ENCODE measurements at regions not wholly inside any gene's neighbourhood (a gene's known extent, or its start where the extent isn't known, plus 50 kb on each side); places are given as distances from the start of the nearest gene placed in this dataset.

- ChIA-PET POLR2A (no interaction called here), CTCF (no interaction called here)
- DNase-seq (ENCODE audit: low read depth): no peak
- no peak for TF ChIP-seq CTCF (IDR thresholded peaks at IDR 0.05; ENCODE audit: insufficient read depth, low read depth, low read length)
- Histone ChIP-seq H3K36me3 (ENCODE audit: control insufficient read depth, insufficient read depth, low read length) (no peaks in the 10 kb centered on the region), H3K4me3 (ENCODE audit: low read depth, low read length) (no peak overlapping the region), H3K27me3 (ENCODE audit: control insufficient read depth, insufficient read depth, low read length) (no peaks in the 10 kb centered on the region)
Measured at GRCh38 chr22:47573141-47573540, 810.7 kb downstream of the TBC1D22A start.

GRCh38 chr22:47572443-47572842 lies 810.0 kb downstream of the TBC1D22A start:
- POLR2A ChIA-PET: no interaction called here
- H3K4me3 ChIP-seq (ENCODE audit: low read depth, low read length): no peak overlapping the region

GRCh38 chr22:47571616-47572015 lies 809.2 kb downstream of the TBC1D22A start:
- no peaks in the 10 kb centered on the region for H3K36me3 ChIP-seq (ENCODE audit: control insufficient read depth, insufficient read depth, low read length)
- no peak for TF ChIP-seq CTCF (IDR thresholded peaks at IDR 0.05; ENCODE audit: insufficient read depth, low read depth, low read length)
- CTCF ChIA-PET: no interaction called here
- POLR2A ChIA-PET: no interaction called here
- no peak for DNase-seq (ENCODE audit: low read depth)
- H3K27me3 ChIP-seq (ENCODE audit: control insufficient read depth, insufficient read depth, low read length): no peaks in the 10 kb centered on the region
- H3K4me3 ChIP-seq (ENCODE audit: low read depth, low read length): no peak overlapping the region

More at GRCh38 chr22:47572443-47572842, 810.0 kb downstream of the TBC1D22A start:
- no peak for DNase-seq (ENCODE audit: low read depth)
- no peak for TF ChIP-seq CTCF (IDR thresholded peaks at IDR 0.05; ENCODE audit: insufficient read depth, low read depth, low read length)
- Histone ChIP-seq H3K36me3 (ENCODE audit: control insufficient read depth, insufficient read depth, low read length) (no peaks in the 10 kb centered on the region), H3K27me3 (ENCODE audit: control insufficient read depth, insufficient read depth, low read length) (no peaks in the 10 kb centered on the region)
- CTCF ChIA-PET: no interaction called here

GRCh38 chr22:47570851-47571250 lies 808.4 kb downstream of the TBC1D22A start:
- Histone ChIP-seq H3K4me3 (ENCODE audit: low read depth, low read length) (no peak overlapping the region), H3K36me3 (ENCODE audit: control insufficient read depth, insufficient read depth, low read length) (no peaks in the 10 kb centered on the region), H3K27me3 (ENCODE audit: control insufficient read depth, insufficient read depth, low read length) (no peaks in the 10 kb centered on the region)
- no peak for DNase-seq (ENCODE audit: low read depth)
- ChIA-PET CTCF (no interaction called here), POLR2A (no interaction called here)
- TF ChIP-seq CTCF (IDR thresholded peaks at IDR 0.05; ENCODE audit: insufficient read depth, low read depth, low read length): no peak

GRCh38 chr22:47570300-47570685 lies 807.8 kb downstream of the TBC1D22A start:
- no peak for DNase-seq (ENCODE audit: low read depth)
- ChIA-PET CTCF (no interaction called here), POLR2A (no interaction called here)
- no peaks in the 10 kb centered on the region for H3K27me3 ChIP-seq (ENCODE audit: control insufficient read depth, insufficient read depth, low read length)
- no peak for TF ChIP-seq CTCF (IDR thresholded peaks at IDR 0.05; ENCODE audit: insufficient read depth, low read depth, low read length)
- H3K36me3 ChIP-seq (ENCODE audit: control insufficient read depth, insufficient read depth, low read length): no peaks in the 10 kb centered on the region
- H3K4me3 ChIP-seq (ENCODE audit: low read depth, low read length): no peak overlapping the region

Data from BJ (cell line).